Ectodermal cell (in vitro differentiated cells): ENCODE measurements at regions not wholly inside any gene's neighbourhood (a gene's known extent, or its start where the extent isn't known, plus 50 kb on each side); places are given as distances from the start of the nearest gene placed in this dataset.

Source experiments
- H3K27ac ChIP-seq: 2 replicates; pipeline ENCODE4 v1.7.0; 2013; ENCODE audit warnings: mild to moderate bottlenecking, low read depth, low read length; ENCODE audit not compliant: insufficient read depth, poor library complexity, severe bottlenecking
- H3K27me3 ChIP-seq: 2 replicates; pipeline ENCODE4 v1.7.0; 2013; ENCODE audit warnings: mild to moderate bottlenecking, low read length; ENCODE audit not compliant: insufficient read depth, control insufficient read depth, poor library complexity, severe bottlenecking
- H3K36me3 ChIP-seq: one replicate; pipeline ENCODE4 v1.7.0; 2013; ENCODE audit warnings: low read length; ENCODE audit not compliant: control insufficient read depth, insufficient read depth
- H3K4me1 ChIP-seq: one replicate; pipeline ENCODE4 v1.7.0; 2013; ENCODE audit warnings: low read length; ENCODE audit not compliant: control insufficient read depth, insufficient read depth
- H3K4me3 ChIP-seq: 2 replicates; pipeline ENCODE4 v1.7.0; 2013; ENCODE audit warnings: low read depth, low read length, control low read depth; ENCODE audit not compliant: insufficient read depth
- H3K9me3 ChIP-seq: 2 replicates; pipeline ENCODE4 v1.7.0; 2013; ENCODE audit warnings: mild to moderate bottlenecking, low read length, moderate library complexity; ENCODE audit not compliant: control insufficient read depth
- WGBS, 2 experiments: methylation state at CpG; one replicate each; pipeline ENCODE4 v1.1.7; 2013; ENCODE audit warnings: missing lambda C conversion rate in 2 of 2; 5-methylcytosine and 5-hydroxymethylcytosine counted together

GRCh38 chr1:57725318-57725717 lies 301.5 kb upstream of the DAB1 start:
- no peak overlapping the region for H3K27ac ChIP-seq
- no peaks in the 10 kb centered on the region for H3K27me3 ChIP-seq
- H3K36me3 ChIP-seq, result no peaks in the 10 kb centered on the region
- H3K4me1 ChIP-seq, result peaks cover 9% of the 10 kb centered on the region
- no peaks in the 10 kb centered on the region for H3K9me3 ChIP-seq
- no peak overlapping the region for H3K4me3 ChIP-seq
- 71 to 72% methylated on average over 4 of the region's 4 CpGs for WGBS, 2 experiments

GRCh38 chr1:57724535-57724934 lies 300.7 kb upstream of the DAB1 start:
- WGBS, 2 experiments, result 32 to 38% methylated on average over 1 of the region's 1 CpG
- Histone ChIP-seq H3K9me3 (no peaks in the 10 kb centered on the region), H3K4me1 (peaks cover 9% of the 10 kb centered on the region)

GRCh38 chr1:57722285-57722978 lies 298.6 kb upstream of the DAB1 start:
- peaks cover 9% of the 10 kb centered on the region for H3K4me1 ChIP-seq
- no peaks in the 10 kb centered on the region for H3K36me3 ChIP-seq
- no peak overlapping the region for H3K27ac ChIP-seq
- no peak overlapping the region for H3K4me3 ChIP-seq
- H3K9me3 ChIP-seq, result no peaks in the 10 kb centered on the region
- 92 to 98% methylated on average over 3 to 4 of the region's 4 CpGs for WGBS, 2 experiments
- no peaks in the 10 kb centered on the region for H3K27me3 ChIP-seq

More at GRCh38 chr1:57724535-57724934, 300.7 kb upstream of the DAB1 start:
- no peaks in the 10 kb centered on the region for H3K36me3 ChIP-seq
- H3K27me3 ChIP-seq, result no peaks in the 10 kb centered on the region
- H3K4me3 ChIP-seq, result no peak overlapping the region
- no peak overlapping the region for H3K27ac ChIP-seq

- H3K27ac ChIP-seq, result no peak overlapping the region
- WGBS, 2 experiments, result 96 to 100% methylated on average over 2 of the region's 2 CpGs
- no peak overlapping the region for H3K4me3 ChIP-seq
- H3K9me3 ChIP-seq, result no peaks in the 10 kb centered on the region
- H3K36me3 ChIP-seq, result no peaks in the 10 kb centered on the region
- no peaks in the 10 kb centered on the region for H3K27me3 ChIP-seq
- H3K4me1 ChIP-seq, result peaks cover 9% of the 10 kb centered on the region
Measured at GRCh38 chr1:57721001-57721400, 297.1 kb upstream of the DAB1 start.

- Histone ChIP-seq H3K4me3 (no peak overlapping the region), H3K27ac (no peak overlapping the region), H3K27me3 (no peaks in the 10 kb centered on the region), H3K36me3 (no peaks in the 10 kb centered on the region), H3K9me3 (no peaks in the 10 kb centered on the region), H3K4me1 (peaks cover 5% of the 10 kb centered on the region)
- WGBS, 2 experiments, result 60 to 66% methylated on average over 5 of the region's 5 CpGs
Measured at GRCh38 chr1:57719274-57719673, 295.4 kb upstream of the DAB1 start.

- H3K27ac ChIP-seq, result no peak overlapping the region
- H3K36me3 ChIP-seq, result no peaks in the 10 kb centered on the region
- H3K9me3 ChIP-seq, result no peaks in the 10 kb centered on the region
- H3K4me1 ChIP-seq, result no peaks in the 10 kb centered on the region
- no peaks in the 10 kb centered on the region for H3K27me3 ChIP-seq
- H3K4me3 ChIP-seq, result no peak overlapping the region
Measured at GRCh38 chr1:57713501-57713900, 289.6 kb upstream of the DAB1 start.

GRCh38 chr1:57712846-57713245 lies 289.0 kb upstream of the DAB1 start:
- no peak overlapping the region for H3K27ac ChIP-seq
- no peak overlapping the region for H3K4me3 ChIP-seq
- H3K9me3 ChIP-seq, result no peaks in the 10 kb centered on the region
- H3K4me1 ChIP-seq, result no peaks in the 10 kb centered on the region
- no peaks in the 10 kb centered on the region for H3K27me3 ChIP-seq
- no peaks in the 10 kb centered on the region for H3K36me3 ChIP-seq
- 94 to 96% methylated on average over 2 of the region's 2 CpGs for WGBS, 2 experiments

- H3K36me3 ChIP-seq, result no peaks in the 10 kb centered on the region
- H3K27ac ChIP-seq, result no peak overlapping the region
- H3K9me3 ChIP-seq, result no peaks in the 10 kb centered on the region
- no peaks in the 10 kb centered on the region for H3K27me3 ChIP-seq
- no peak overlapping the region for H3K4me3 ChIP-seq
- H3K4me1 ChIP-seq, result no peaks in the 10 kb centered on the region
- WGBS, 2 experiments, result 40 to 74% methylated on average over 1 to 2 of the region's 2 CpGs
Measured at GRCh38 chr1:57711326-57711725, 287.5 kb upstream of the DAB1 start.

- 86 to 88% methylated on average over 1 of the region's 1 CpG for WGBS, 2 experiments
- Histone ChIP-seq H3K4me1 (no peaks in the 10 kb centered on the region), H3K4me3 (no peak overlapping the region), H3K27me3 (no peaks in the 10 kb centered on the region), H3K9me3 (no peaks in the 10 kb centered on the region), H3K27ac (no peak overlapping the region), H3K36me3 (no peaks in the 10 kb centered on the region)
Measured at GRCh38 chr1:57707631-57708030, 283.8 kb upstream of the DAB1 start.

- 75% methylated on average over 1 of the region's 1 CpG; no CpG with 5 or more reads in 1 of the 2 experiments for WGBS, 2 experiments
Measured at GRCh38 chr1:57704811-57705210, 281.0 kb upstream of the DAB1 start.

GRCh38 chr1:57704231-57704630 lies 280.4 kb upstream of the DAB1 start:
- Histone ChIP-seq H3K4me3 (no peak overlapping the region), H3K27ac (no peak overlapping the region), H3K4me1 (no peaks in the 10 kb centered on the region), H3K36me3 (no peaks in the 10 kb centered on the region), H3K9me3 (no peaks in the 10 kb centered on the region), H3K27me3 (no peaks in the 10 kb centered on the region)

More at GRCh38 chr1:57704811-57705210, 281.0 kb upstream of the DAB1 start:
- no peaks in the 10 kb centered on the region for H3K9me3 ChIP-seq
- H3K27ac ChIP-seq, result no peak overlapping the region
- no peaks in the 10 kb centered on the region for H3K4me1 ChIP-seq
- H3K27me3 ChIP-seq, result no peaks in the 10 kb centered on the region
- H3K36me3 ChIP-seq, result no peaks in the 10 kb centered on the region
- H3K4me3 ChIP-seq, result no peak overlapping the region
